HEK293T (cell line): ENCODE measurements at regions not wholly inside any gene's neighbourhood (a gene's known extent, or its start where the extent isn't known, plus 50 kb on each side); places are given as distances from the start of the nearest gene placed in this dataset.

Experiments used
- ELF4 ChIP-seq: fragments of 450-650 bp; IDR thresholded peaks from 2 replicates; pipeline ENCODE4 v1.6.1; 2017; ENCODE audit warnings: antibody characterized with exemption
- FOXM1 ChIP-seq: fragments of 450-650 bp; IDR thresholded peaks from 2 replicates; pipeline ENCODE4 v1.6.1; 2017; ENCODE audit warnings: mild to moderate bottlenecking, borderline replicate concordance

GRCh38 chr4:97038146-97038516 is 1105.1 kb downstream of the STPG2 start:
- TF ChIP-seq FOXM1 (no peak), ELF4 (no peak)
